GM23338 (cell line): ENCODE measurements at regions not wholly inside any gene's neighbourhood (a gene's known extent, or its start where the extent isn't known, plus 50 kb on each side); places are given as distances from the start of the nearest gene placed in this dataset.

ENCODE experiments used
- ATAC-seq: fragments of 200-7000 bp; cut with Tn5 transposase; 3 replicates; pipeline ENCODE4 v1.9.1; 2020
- DNase-seq: peaks from one replicate; pipeline ENCODE4 v3.0.0-alpha.2; 2015; ENCODE audit warnings: low spot score
- H2AFZ ChIP-seq: fragments of 200-600 bp; sonication (generic); 2 replicates; pipeline ENCODE4 v1.8.0; 2016; ENCODE audit warnings: antibody characterized with exemption, mild to moderate bottlenecking, moderate library complexity
- H3F3A ChIP-seq: fragments of 200-600 bp; sonication (generic); replicated peaks from 2 replicates; pipeline ENCODE4 v1.8.0; 2017; ENCODE audit warnings: antibody characterized with exemption, mixed run types, low read depth
- H3K27ac ChIP-seq: fragments of 200-600 bp; sonication (generic); 2 replicates; pipeline ENCODE4 v1.6.1; 2016; ENCODE audit warnings: low read depth
- H3K27me3 ChIP-seq: fragments of 200-600 bp; sonication (generic); 2 replicates; pipeline ENCODE4 v1.8.0; 2016; ENCODE audit warnings: mild to moderate bottlenecking, mixed run types, moderate library complexity; ENCODE audit not compliant: insufficient read depth
- H3K36me3 ChIP-seq: fragments of 200-600 bp; sonication (generic); 2 replicates; pipeline ENCODE4 v1.8.0; 2016; ENCODE audit warnings: mild to moderate bottlenecking; ENCODE audit not compliant: insufficient read depth
- H3K4me1 ChIP-seq: fragments of 200-600 bp; sonication (generic); 2 replicates; pipeline ENCODE4 v1.8.0; 2016; ENCODE audit warnings: mild to moderate bottlenecking, moderate library complexity; ENCODE audit not compliant: insufficient read depth
- H3K4me2 ChIP-seq: fragments of 200-600 bp; sonication (generic); 2 replicates; pipeline ENCODE4 v1.7.1; 2017; ENCODE audit warnings: mixed run types
- H3K4me3 ChIP-seq: fragments of 200-600 bp; sonication (generic); 2 replicates; pipeline ENCODE4 v1.6.1; 2016; ENCODE audit warnings: mixed run types
- H3K79me2 ChIP-seq: fragments of 200-600 bp; sonication (generic); replicated peaks from 2 replicates; pipeline ENCODE4 v1.8.0; 2017; ENCODE audit warnings: mild to moderate bottlenecking; ENCODE audit not compliant: insufficient read depth
- H3K9me2 ChIP-seq: fragments of 200-600 bp; sonication (generic); 2 replicates; pipeline ENCODE4 v1.8.0; 2017; ENCODE audit not compliant: insufficient read depth
- H4K20me1 ChIP-seq: fragments of 200-600 bp; sonication (generic); replicated peaks from 2 replicates; pipeline ENCODE4 v1.8.0; 2017; ENCODE audit warnings: mild to moderate bottlenecking; ENCODE audit not compliant: insufficient read depth
- H3K27ac Mint-ChIP-seq: 2 replicates; pipeline ENCODE4 v1.8.0; 2020; ENCODE audit warnings: inconsistent platforms, mild to moderate bottlenecking, moderate library complexity, mixed read lengths
- H3K27me3 Mint-ChIP-seq: 3 replicates; pipeline ENCODE4 v1.8.0; 2022; ENCODE audit warnings: low read depth, mild to moderate bottlenecking, moderate library complexity, mixed read lengths, inconsistent platforms; ENCODE audit not compliant: insufficient read depth, poor library complexity
- H3K36me3 Mint-ChIP-seq: 3 replicates; pipeline ENCODE4 v1.8.0; 2021; ENCODE audit warnings: low read depth, mild to moderate bottlenecking, inconsistent platforms, moderate library complexity, mixed read lengths
- H3K4me1 Mint-ChIP-seq: 3 replicates; pipeline ENCODE4 v1.8.0; 2020; ENCODE audit warnings: mild to moderate bottlenecking, inconsistent platforms, mixed read lengths
- H3K4me3 Mint-ChIP-seq: 3 replicates; pipeline ENCODE4 v1.8.0; 2021; ENCODE audit warnings: moderate library complexity, mild to moderate bottlenecking, inconsistent platforms, mixed read lengths
- H3K9me3 Mint-ChIP-seq: 3 replicates; pipeline ENCODE4 v1.8.0; 2020; ENCODE audit warnings: moderate library complexity, mild to moderate bottlenecking, inconsistent platforms, mixed read lengths
- EZH2 ChIP-seq: fragments of 200-600 bp; sonication (generic); IDR thresholded peaks from one replicate; pipeline ENCODE4 v1.8.0; 2017; ENCODE audit warnings: antibody characterized with exemption, mild to moderate bottlenecking, low read depth; ENCODE audit not compliant: unreplicated experiment
- EZH2phosphoT487 ChIP-seq: fragments of 200-600 bp; sonication (generic); IDR thresholded peaks from one replicate; pipeline ENCODE4 v1.8.1; 2018; ENCODE audit warnings: antibody characterized with exemption; ENCODE audit not compliant: unreplicated experiment
- JUNB ChIP-seq: IDR thresholded peaks from one replicate; pipeline ENCODE4 v1.6.1; 2016; ENCODE audit warnings: antibody characterized with exemption; ENCODE audit not compliant: unreplicated experiment
- NANOG ChIP-seq: IDR thresholded peaks from 2 replicates; pipeline ENCODE4 v1.6.1; 2016; ENCODE audit warnings: antibody characterized with exemption, borderline replicate concordance
- ZNF114 ChIP-seq: fragments of 250-450 bp; sonication (Bioruptor Pico); IDR thresholded peaks from 2 replicates; pipeline ENCODE4 v1.5.0; 2020; ENCODE audit warnings: mild to moderate bottlenecking, moderate library complexity
- TF ChIP-seq, protein P1 (sequence below), 2 experiments: fragments of 200-600 bp in 1 of 2; sonication (generic) in 1 of 2; conservative IDR thresholded peaks; 2 replicates each; pipeline versions ENCODE4 v1.5.1 to v1.6.1; 2016 to 2017; ENCODE audit warnings: antibody characterized with exemption in 2 of 2, low read depth in 2 of 2, mild to moderate bottlenecking in 2 of 2, moderate library complexity in 1 of 2
- TF ChIP-seq, protein P2 (sequence below): fragments of 250-450 bp; sonication (Bioruptor Pico); IDR thresholded peaks from 2 replicates; pipeline ENCODE4 v1.5.0; 2020; ENCODE audit warnings: mild to moderate bottlenecking, moderate library complexity
- TF ChIP-seq, protein P3 (sequence below): IDR thresholded peaks from one replicate; pipeline ENCODE4 v1.6.1; 2018; ENCODE audit warnings: antibody characterized with exemption; ENCODE audit not compliant: unreplicated experiment
- TF ChIP-seq, protein P4 (sequence below): IDR thresholded peaks from 2 replicates; pipeline ENCODE4 v1.6.1; 2016; ENCODE audit warnings: antibody characterized with exemption

DNA sequence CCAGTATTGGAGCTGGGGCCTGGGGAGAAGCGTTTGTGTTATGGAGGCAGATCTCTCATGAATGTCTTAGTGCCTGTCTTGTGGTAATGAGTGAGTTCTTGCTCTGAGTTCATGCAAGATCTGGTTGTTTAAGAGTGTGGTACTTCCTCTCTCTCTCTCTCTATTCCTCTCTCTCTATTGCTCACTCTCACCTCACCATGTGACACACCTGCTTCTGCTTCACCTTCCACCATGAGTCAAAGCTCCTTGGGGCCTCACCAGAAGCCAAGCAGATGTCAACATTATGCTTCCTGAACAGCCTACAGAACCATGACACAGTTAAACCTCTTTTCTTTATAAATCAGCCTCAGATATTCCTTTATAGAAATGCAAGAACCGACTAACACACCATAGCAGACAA lies 242.7 kb upstream of the ADRA1B start (continued):
- TF ChIP-seq, protein P1, sequence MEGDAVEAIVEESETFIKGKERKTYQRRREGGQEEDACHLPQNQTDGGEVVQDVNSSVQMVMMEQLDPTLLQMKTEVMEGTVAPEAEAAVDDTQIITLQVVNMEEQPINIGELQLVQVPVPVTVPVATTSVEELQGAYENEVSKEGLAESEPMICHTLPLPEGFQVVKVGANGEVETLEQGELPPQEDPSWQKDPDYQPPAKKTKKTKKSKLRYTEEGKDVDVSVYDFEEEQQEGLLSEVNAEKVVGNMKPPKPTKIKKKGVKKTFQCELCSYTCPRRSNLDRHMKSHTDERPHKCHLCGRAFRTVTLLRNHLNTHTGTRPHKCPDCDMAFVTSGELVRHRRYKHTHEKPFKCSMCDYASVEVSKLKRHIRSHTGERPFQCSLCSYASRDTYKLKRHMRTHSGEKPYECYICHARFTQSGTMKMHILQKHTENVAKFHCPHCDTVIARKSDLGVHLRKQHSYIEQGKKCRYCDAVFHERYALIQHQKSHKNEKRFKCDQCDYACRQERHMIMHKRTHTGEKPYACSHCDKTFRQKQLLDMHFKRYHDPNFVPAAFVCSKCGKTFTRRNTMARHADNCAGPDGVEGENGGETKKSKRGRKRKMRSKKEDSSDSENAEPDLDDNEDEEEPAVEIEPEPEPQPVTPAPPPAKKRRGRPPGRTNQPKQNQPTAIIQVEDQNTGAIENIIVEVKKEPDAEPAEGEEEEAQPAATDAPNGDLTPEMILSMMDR (conservative IDR thresholded peaks at IDR 0.05; ENCODE audit: low read depth in 2 of 2): no peak

DNA sequence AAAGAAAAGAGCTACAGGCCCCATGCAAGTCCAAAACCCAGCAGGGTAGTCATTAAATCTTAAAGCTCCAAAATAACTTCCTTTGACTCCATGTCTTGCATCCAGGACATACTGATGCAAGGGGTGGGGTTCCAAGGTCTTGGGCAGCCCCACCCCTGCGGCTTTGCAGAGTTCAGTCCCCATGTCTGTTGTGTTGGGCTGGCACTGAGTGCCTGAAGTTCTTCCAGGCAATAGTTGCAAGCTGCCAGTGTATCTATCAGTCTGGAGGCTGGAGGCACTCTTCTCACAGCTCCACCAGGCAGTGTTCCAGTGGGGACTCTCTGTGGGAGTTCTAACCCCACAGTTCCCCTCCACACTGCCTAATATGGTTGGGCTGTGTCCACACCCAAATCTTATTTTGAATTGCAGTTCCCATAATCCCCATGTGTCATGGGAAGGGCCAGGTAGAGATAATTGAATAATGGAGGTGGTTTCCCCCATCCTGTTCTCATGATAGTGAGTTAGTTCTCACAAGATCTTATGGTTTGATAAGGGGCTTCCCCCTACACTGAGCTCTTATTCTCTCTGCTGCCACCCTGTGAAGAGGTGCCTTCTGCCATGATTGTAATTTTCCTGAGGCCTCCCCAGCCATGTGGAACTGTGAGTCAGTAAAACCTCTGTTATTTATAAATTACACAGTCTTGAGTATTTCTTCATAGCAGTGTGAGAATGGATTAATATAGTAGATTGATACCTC lies 237.5 kb upstream of the ADRA1B start:
- Histone ChIP-seq H3K36me3 (no peaks in the 10 kb centered on the region), H3K27ac (no peak overlapping the region), H3K79me2 (no peaks in the 10 kb centered on the region), H3K4me2 (no peak overlapping the region), H3K4me1 (no peaks in the 10 kb centered on the region), H3K4me3 (no peak overlapping the region), H3K9me2 (peaks cover 10% of the 10 kb centered on the region; the same call in 1 of the 2 replicates), H3K27me3 (no peaks in the 10 kb centered on the region), H4K20me1 (no peaks in the 10 kb centered on the region), H3F3A (no peaks in the 10 kb centered on the region), H2AFZ (no peak overlapping the region)
- ATAC-seq (no peak), DNase-seq (no peak)
- no peak overlapping the region for H3K27ac Mint-ChIP-seq
- H3K9me3 Mint-ChIP-seq: peaks cover 46% of the 10 kb centered on the region
- peaks cover 21% of the 10 kb centered on the region for H3K36me3 Mint-ChIP-seq
- H3K4me3 Mint-ChIP-seq: no peak overlapping the region
- no peaks in the 10 kb centered on the region for H3K4me1 Mint-ChIP-seq
- H3K27me3 Mint-ChIP-seq: no peaks in the 10 kb centered on the region
- TF ChIP-seq, protein P2, sequence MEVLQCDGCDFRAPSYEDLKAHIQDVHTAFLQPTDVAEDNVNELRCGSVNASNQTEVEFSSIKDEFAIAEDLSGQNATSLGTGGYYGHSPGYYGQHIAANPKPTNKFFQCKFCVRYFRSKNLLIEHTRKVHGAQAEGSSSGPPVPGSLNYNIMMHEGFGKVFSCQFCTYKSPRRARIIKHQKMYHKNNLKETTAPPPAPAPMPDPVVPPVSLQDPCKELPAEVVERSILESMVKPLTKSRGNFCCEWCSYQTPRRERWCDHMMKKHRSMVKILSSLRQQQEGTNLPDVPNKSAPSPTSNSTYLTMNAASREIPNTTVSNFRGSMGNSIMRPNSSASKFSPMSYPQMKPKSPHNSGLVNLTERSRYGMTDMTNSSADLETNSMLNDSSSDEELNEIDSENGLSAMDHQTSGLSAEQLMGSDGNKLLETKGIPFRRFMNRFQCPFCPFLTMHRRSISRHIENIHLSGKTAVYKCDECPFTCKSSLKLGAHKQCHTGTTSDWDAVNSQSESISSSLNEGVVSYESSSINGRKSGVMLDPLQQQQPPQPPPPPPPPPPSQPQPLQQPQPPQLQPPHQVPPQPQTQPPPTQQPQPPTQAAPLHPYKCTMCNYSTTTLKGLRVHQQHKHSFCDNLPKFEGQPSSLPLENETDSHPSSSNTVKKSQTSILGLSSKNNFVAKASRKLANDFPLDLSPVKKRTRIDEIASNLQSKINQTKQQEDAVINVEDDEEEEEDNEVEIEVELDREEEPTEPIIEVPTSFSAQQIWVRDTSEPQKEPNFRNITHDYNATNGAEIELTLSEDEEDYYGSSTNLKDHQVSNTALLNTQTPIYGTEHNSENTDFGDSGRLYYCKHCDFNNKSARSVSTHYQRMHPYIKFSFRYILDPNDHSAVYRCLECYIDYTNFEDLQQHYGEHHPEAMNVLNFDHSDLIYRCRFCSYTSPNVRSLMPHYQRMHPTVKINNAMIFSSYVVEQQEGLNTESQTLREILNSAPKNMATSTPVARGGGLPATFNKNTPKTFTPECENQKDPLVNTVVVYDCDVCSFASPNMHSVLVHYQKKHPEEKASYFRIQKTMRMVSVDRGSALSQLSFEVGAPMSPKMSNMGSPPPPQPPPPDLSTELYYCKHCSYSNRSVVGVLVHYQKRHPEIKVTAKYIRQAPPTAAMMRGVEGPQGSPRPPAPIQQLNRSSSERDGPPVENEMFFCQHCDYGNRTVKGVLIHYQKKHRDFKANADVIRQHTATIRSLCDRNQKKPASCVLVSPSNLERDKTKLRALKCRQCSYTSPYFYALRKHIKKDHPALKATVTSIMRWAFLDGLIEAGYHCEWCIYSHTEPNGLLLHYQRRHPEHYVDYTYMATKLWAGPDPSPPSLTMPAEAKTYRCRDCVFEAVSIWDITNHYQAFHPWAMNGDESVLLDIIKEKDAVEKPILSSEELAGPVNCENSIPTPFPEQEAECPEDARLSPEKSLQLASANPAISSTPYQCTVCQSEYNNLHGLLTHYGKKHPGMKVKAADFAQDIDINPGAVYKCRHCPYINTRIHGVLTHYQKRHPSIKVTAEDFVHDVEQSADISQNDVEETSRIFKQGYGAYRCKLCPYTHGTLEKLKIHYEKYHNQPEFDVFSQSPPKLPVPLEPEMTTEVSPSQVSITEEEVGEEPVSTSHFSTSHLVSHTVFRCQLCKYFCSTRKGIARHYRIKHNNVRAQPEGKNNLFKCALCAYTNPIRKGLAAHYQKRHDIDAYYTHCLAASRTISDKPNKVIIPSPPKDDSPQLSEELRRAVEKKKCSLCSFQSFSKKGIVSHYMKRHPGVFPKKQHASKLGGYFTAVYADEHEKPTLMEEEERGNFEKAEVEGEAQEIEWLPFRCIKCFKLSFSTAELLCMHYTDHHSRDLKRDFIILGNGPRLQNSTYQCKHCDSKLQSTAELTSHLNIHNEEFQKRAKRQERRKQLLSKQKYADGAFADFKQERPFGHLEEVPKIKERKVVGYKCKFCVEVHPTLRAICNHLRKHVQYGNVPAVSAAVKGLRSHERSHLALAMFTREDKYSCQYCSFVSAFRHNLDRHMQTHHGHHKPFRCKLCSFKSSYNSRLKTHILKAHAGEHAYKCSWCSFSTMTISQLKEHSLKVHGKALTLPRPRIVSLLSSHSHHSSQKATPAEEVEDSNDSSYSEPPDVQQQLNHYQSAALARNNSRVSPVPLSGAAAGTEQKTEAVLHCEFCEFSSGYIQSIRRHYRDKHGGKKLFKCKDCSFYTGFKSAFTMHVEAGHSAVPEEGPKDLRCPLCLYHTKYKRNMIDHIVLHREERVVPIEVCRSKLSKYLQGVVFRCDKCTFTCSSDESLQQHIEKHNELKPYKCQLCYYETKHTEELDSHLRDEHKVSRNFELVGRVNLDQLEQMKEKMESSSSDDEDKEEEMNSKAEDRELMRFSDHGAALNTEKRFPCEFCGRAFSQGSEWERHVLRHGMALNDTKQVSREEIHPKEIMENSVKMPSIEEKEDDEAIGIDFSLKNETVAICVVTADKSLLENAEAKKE (CRISPR knock-in tag): no peak
- TF ChIP-seq, protein P3, sequence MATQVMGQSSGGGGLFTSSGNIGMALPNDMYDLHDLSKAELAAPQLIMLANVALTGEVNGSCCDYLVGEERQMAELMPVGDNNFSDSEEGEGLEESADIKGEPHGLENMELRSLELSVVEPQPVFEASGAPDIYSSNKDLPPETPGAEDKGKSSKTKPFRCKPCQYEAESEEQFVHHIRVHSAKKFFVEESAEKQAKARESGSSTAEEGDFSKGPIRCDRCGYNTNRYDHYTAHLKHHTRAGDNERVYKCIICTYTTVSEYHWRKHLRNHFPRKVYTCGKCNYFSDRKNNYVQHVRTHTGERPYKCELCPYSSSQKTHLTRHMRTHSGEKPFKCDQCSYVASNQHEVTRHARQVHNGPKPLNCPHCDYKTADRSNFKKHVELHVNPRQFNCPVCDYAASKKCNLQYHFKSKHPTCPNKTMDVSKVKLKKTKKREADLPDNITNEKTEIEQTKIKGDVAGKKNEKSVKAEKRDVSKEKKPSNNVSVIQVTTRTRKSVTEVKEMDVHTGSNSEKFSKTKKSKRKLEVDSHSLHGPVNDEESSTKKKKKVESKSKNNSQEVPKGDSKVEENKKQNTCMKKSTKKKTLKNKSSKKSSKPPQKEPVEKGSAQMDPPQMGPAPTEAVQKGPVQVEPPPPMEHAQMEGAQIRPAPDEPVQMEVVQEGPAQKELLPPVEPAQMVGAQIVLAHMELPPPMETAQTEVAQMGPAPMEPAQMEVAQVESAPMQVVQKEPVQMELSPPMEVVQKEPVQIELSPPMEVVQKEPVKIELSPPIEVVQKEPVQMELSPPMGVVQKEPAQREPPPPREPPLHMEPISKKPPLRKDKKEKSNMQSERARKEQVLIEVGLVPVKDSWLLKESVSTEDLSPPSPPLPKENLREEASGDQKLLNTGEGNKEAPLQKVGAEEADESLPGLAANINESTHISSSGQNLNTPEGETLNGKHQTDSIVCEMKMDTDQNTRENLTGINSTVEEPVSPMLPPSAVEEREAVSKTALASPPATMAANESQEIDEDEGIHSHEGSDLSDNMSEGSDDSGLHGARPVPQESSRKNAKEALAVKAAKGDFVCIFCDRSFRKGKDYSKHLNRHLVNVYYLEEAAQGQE: no peak
- TF ChIP-seq EZH2 (no peak), ZNF114 (no peak), JUNB (no peak), NANOG (no peak), EZH2phosphoT487 (no peak)
- TF ChIP-seq, protein P4, sequence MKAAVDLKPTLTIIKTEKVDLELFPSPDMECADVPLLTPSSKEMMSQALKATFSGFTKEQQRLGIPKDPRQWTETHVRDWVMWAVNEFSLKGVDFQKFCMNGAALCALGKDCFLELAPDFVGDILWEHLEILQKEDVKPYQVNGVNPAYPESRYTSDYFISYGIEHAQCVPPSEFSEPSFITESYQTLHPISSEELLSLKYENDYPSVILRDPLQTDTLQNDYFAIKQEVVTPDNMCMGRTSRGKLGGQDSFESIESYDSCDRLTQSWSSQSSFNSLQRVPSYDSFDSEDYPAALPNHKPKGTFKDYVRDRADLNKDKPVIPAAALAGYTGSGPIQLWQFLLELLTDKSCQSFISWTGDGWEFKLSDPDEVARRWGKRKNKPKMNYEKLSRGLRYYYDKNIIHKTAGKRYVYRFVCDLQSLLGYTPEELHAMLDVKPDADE: no peak
- TF ChIP-seq, protein P1 (conservative IDR thresholded peaks at IDR 0.05; ENCODE audit: low read depth in 2 of 2): no peak
